Fibroblast of lung (primary cell): ENCODE measurements at regions not wholly inside any gene's neighbourhood (a gene's known extent, or its start where the extent isn't known, plus 50 kb on each side); places are given as distances from the start of the nearest gene placed in this dataset.

Source experiments
- CTCF ChIP-seq, 2 donors: IDR thresholded peaks in 1 of 2; conservative IDR thresholded peaks in 1 of 2; 1 replicate in 1 of 2; 2 replicates in 1 of 2; pipeline ENCODE4 v1.5.1; 2011 to 2012; ENCODE audit warnings: low read length in 2 of 2, control low read depth in 1 of 2, inconsistent platforms in 1 of 2, low read depth in 1 of 2, mild to moderate bottlenecking in 1 of 2
- EZH2 ChIP-seq: IDR thresholded peaks from 2 replicates; pipeline ENCODE4 v1.5.1; 2012; ENCODE audit warnings: low read length, control low read depth, mild to moderate bottlenecking; ENCODE audit errors: missing control alignments

GRCh38 chr14:97407701-97408407, 610.7 kb downstream of the VRK1 start:
- TF ChIP-seq CTCF (conservative IDR thresholded peaks at IDR 0.05 in 1 of 2, IDR thresholded peaks at IDR 0.05 in 1 of 2; ENCODE audit: low read depth in 1 of 2, low read length in 2 of 2), result no peak
- no peak for TF ChIP-seq EZH2
